GM21723 (cell line): ENCODE measurements at regions not wholly inside any gene's neighbourhood (a gene's known extent, or its start where the extent isn't known, plus 50 kb on each side); places are given as distances from the start of the nearest gene placed in this dataset.
"Not testable (repeated sequence)": the region's sequence is repeated elsewhere in the genome, so short reads cannot be mapped to it uniquely, and the experiment has no call there.

Source experiments
- ATAC-seq: cut with Tn5 transposase; IDR thresholded peaks from one replicate; pipeline ENCODE4 v1.9.1; 2021; ENCODE audit warnings: mild to moderate bottlenecking, moderate library complexity; ENCODE audit not compliant: unreplicated experiment

- no peak for ATAC-seq
These were observed 75.0 kb upstream of the XPA start for GRCh38 chr9:97772145-97772544.

- ATAC-seq, result no peak
These were observed 76.0 kb upstream of the XPA start for GRCh38 chr9:97773091-97773490.

GRCh38 chr9:97773723-97774122 is 76.6 kb upstream of the XPA start:
- ATAC-seq, result no peak

- ATAC-seq, result no peak
These were observed 77.5 kb upstream of the XPA start for GRCh38 chr9:97774673-97775072.

- not testable (repeated sequence) for ATAC-seq
These were observed 74.3 kb upstream of the FOXE1 start for GRCh38 chr9:97778740-97779139.

GRCh38 chr9:97779608-97780007 is 73.4 kb upstream of the FOXE1 start:
- ATAC-seq, result no peak

- ATAC-seq, result no peak
These were observed 71.1 kb upstream of the FOXE1 start for GRCh38 chr9:97781902-97782301.

GRCh38 chr9:97786341-97786740 is 66.7 kb upstream of the FOXE1 start:
- ATAC-seq, result no peak

GRCh38 chr9:97787551-97787950 is 65.5 kb upstream of the FOXE1 start:
- ATAC-seq, result no peak

GRCh38 chr9:97788763-97789663 is 64.0 kb upstream of the FOXE1 start:
- no peak for ATAC-seq

GRCh38 chr9:97790542-97790941 is 62.5 kb upstream of the FOXE1 start:
- ATAC-seq, result no peak

GRCh38 chr9:97791542-97791941 is 61.5 kb upstream of the FOXE1 start:
- ATAC-seq, result no peak

GRCh38 chr9:97793067-97793466 is 60.0 kb upstream of the FOXE1 start:
- ATAC-seq, result no peak

- ATAC-seq, result no peak
These were observed 58.4 kb upstream of the FOXE1 start for GRCh38 chr9:97794666-97795065.

GRCh38 chr9:97796176-97796575 is 56.9 kb upstream of the FOXE1 start:
- not testable (repeated sequence) for ATAC-seq

GRCh38 chr9:97801180-97801579 is 51.8 kb upstream of the FOXE1 start:
- no peak for ATAC-seq

GRCh38 chr9:97802276-97802675 is 50.8 kb upstream of the FOXE1 start:
- no peak for ATAC-seq

- ATAC-seq, result peak; percentile 88
These were observed 49.6 kb upstream of the FOXE1 start for GRCh38 chr9:97803167-97804058.
